HEK293 (cell line): ENCODE measurements at regions not wholly inside any gene's neighbourhood (a gene's known extent, or its start where the extent isn't known, plus 50 kb on each side); places are given as distances from the start of the nearest gene placed in this dataset.

Experiments
- CTCF ChIP-seq: fragments of 450-650 bp; formaldehyde crosslinking; IDR thresholded peaks from 2 replicates; pipeline ENCODE4 v1.5.1; 2016; ENCODE audit warnings: missing biosample characterization, missing genetic modification characterization
- ELK4 ChIP-seq: IDR thresholded peaks from 2 replicates; pipeline ENCODE4 v1.6.1; 2011; ENCODE audit warnings: mild to moderate bottlenecking, low read depth, low read length, borderline replicate concordance
- INSM2 ChIP-seq: fragments of 450-650 bp; formaldehyde crosslinking; IDR thresholded peaks from 2 replicates; pipeline ENCODE4 v1.5.1; 2016; ENCODE audit warnings: missing biosample characterization, missing genetic modification characterization
- TRIM28 ChIP-seq: IDR thresholded peaks from 2 replicates; pipeline ENCODE4 v1.6.1; 2011; ENCODE audit warnings: low read length, control low read depth, borderline replicate concordance
- ZBTB21 ChIP-seq: fragments of 450-650 bp; formaldehyde crosslinking; IDR thresholded peaks from 2 replicates; pipeline ENCODE4 v1.5.1; 2017; ENCODE audit warnings: missing biosample characterization, missing genetic modification characterization
- ZNF155 ChIP-seq: fragments of 450-650 bp; formaldehyde crosslinking; IDR thresholded peaks from 2 replicates; pipeline ENCODE4 v1.5.1; 2016; ENCODE audit warnings: missing biosample characterization, missing genetic modification characterization
- ZNF221 ChIP-seq: fragments of 450-650 bp; formaldehyde crosslinking; IDR thresholded peaks from 2 replicates; pipeline ENCODE4 v1.5.1; 2017; ENCODE audit warnings: missing biosample characterization, missing genetic modification characterization, borderline replicate concordance
- ZNF302 ChIP-seq: fragments of 450-650 bp; formaldehyde crosslinking; IDR thresholded peaks from 2 replicates; pipeline ENCODE4 v1.5.1; 2016; ENCODE audit warnings: missing biosample characterization, missing genetic modification characterization, low read depth
- ZNF398 ChIP-seq: fragments of 450-650 bp; formaldehyde crosslinking; IDR thresholded peaks from 2 replicates; pipeline ENCODE4 v1.5.1; 2017; ENCODE audit warnings: missing biosample characterization, missing genetic modification characterization
- ZNF549 ChIP-seq: fragments of 450-650 bp; IDR thresholded peaks from 2 replicates; pipeline ENCODE4 v1.5.1; 2018; ENCODE audit warnings: missing biosample characterization, missing genetic modification characterization, mild to moderate bottlenecking, inconsistent platforms, moderate library complexity
- ZNF629 ChIP-seq: fragments of 450-650 bp; formaldehyde crosslinking; IDR thresholded peaks from 2 replicates; pipeline ENCODE4 v1.5.1; 2017; ENCODE audit warnings: missing biosample characterization, missing genetic modification characterization
- ZNF677 ChIP-seq: fragments of 450-650 bp; IDR thresholded peaks from 2 replicates; pipeline ENCODE4 v1.5.0; 2018; ENCODE audit warnings: missing biosample characterization, mild to moderate bottlenecking, missing genetic modification characterization, moderate library complexity
- ZNF747 ChIP-seq: fragments of 450-650 bp; formaldehyde crosslinking; IDR thresholded peaks from 2 replicates; pipeline ENCODE4 v1.5.1; 2016; ENCODE audit warnings: missing biosample characterization, missing genetic modification characterization
- ZNF830 ChIP-seq: fragments of 450-650 bp; IDR thresholded peaks from 2 replicates; pipeline ENCODE4 v1.5.0; 2018; ENCODE audit warnings: missing biosample characterization, missing genetic modification characterization, low read depth, mild to moderate bottlenecking, moderate library complexity

- TF ChIP-seq CTCF (tag by site-specific recombination) (no peak), INSM2 (tag by site-specific recombination) (no peak), ZNF747 (tag by site-specific recombination) (no peak), ZNF549 (tag by site-specific recombination) (no peak), ZNF398 (no peak), ZNF155 (tag by site-specific recombination) (no peak), ZBTB21 (tag by site-specific recombination) (no peak), TRIM28 (no peak), ZNF302 (no peak), ZNF221 (no peak), ZNF677 (tag by site-specific recombination) (no peak), ELK4 (no peak), ZNF830 (tag by site-specific recombination) (no peak), ZNF629 (tag by site-specific recombination) (no peak)
Observed at GRCh38 chr12:124243936-124244335, 51.0 kb upstream of the RFLNA start.
